ENCODE measurements at regions not wholly inside any gene's neighbourhood (a gene's known extent, or its start where the extent isn't known, plus 50 kb on each side); places are given as distances from the start of the nearest gene placed in this dataset.
"Not testable (repeated sequence)": the region's sequence is repeated elsewhere in the genome, so short reads cannot be mapped to it uniquely, and the experiment has no call there.

- DNase-seq (ENCODE audit: low read depth in 2 of 2) = no peak
Observed at GRCh38 chr2:236348279-236348678, 84.1 kb upstream of the ASB18 start.

GRCh38 chr2:236348976-236349375 lies 84.8 kb upstream of the ASB18 start:
- DNase-seq (ENCODE audit: low read depth in 2 of 2) = no peak

- no peak for DNase-seq (ENCODE audit: low read depth in 2 of 2)
Observed at GRCh38 chr2:236350426-236350825, 86.2 kb upstream of the ASB18 start.

- DNase-seq (ENCODE audit: low read depth in 2 of 2) = no peak
Observed at GRCh38 chr2:236351966-236352525, 87.8 kb upstream of the ASB18 start.

GRCh38 chr2:236352761-236353593 lies 88.8 kb upstream of the ASB18 start:
- peak; percentile 44 to 59 for DNase-seq (ENCODE audit: low read depth in 2 of 2)

GRCh38 chr2:236353594-236353942 lies 89.4 kb upstream of the ASB18 start:
- no peak for DNase-seq (ENCODE audit: low read depth in 2 of 2)

- no peak for DNase-seq (ENCODE audit: low read depth in 2 of 2)
Observed at GRCh38 chr2:236354056-236354940, 90.1 kb upstream of the ASB18 start.

- DNase-seq (ENCODE audit: low read depth in 2 of 2) = no peak
Observed at GRCh38 chr2:236354973-236355595, 90.9 kb upstream of the ASB18 start.

GRCh38 chr2:236355911-236356310 lies 91.7 kb upstream of the ASB18 start:
- DNase-seq (ENCODE audit: low read depth in 2 of 2) = no peak

- not testable (repeated sequence) for DNase-seq (ENCODE audit: low read depth in 2 of 2)
Observed at GRCh38 chr2:236356321-236356720, 92.1 kb upstream of the ASB18 start.

- not testable (repeated sequence) for DNase-seq (ENCODE audit: low read depth in 2 of 2)
Observed at GRCh38 chr2:236358482-236358881, 94.3 kb upstream of the ASB18 start.

GRCh38 chr2:236359426-236360045 lies 95.3 kb upstream of the ASB18 start:
- peak in 1 of 2 donors; percentile 28 for DNase-seq (ENCODE audit: low read depth in 2 of 2)

- peak in 1 of 2 donors; percentile 15 for DNase-seq (ENCODE audit: low read depth in 2 of 2)
Observed at GRCh38 chr2:236360496-236360895, 96.3 kb upstream of the ASB18 start.

- no peak for DNase-seq (ENCODE audit: low read depth in 2 of 2)
Observed at GRCh38 chr2:236363711-236364277, 99.6 kb upstream of the ASB18 start.

GRCh38 chr2:236365258-236366048 lies 101.2 kb upstream of the ASB18 start:
- no peak for DNase-seq (ENCODE audit: low read depth in 2 of 2)

GRCh38 chr2:236366049-236366387 lies 101.8 kb upstream of the ASB18 start:
- DNase-seq (ENCODE audit: low read depth in 2 of 2) = no peak

- DNase-seq (ENCODE audit: low read depth in 2 of 2) = no peak
Observed at GRCh38 chr2:236366397-236366796, 102.2 kb upstream of the ASB18 start.

- no peak for DNase-seq (ENCODE audit: low read depth in 2 of 2)
Observed at GRCh38 chr2:236367506-236368289, 103.5 kb upstream of the ASB18 start.

GRCh38 chr2:236369661-236370062 lies 105.5 kb upstream of the ASB18 start:
- peak in 1 of 2 donors; percentile 81 for DNase-seq (ENCODE audit: low read depth in 2 of 2)
